DMS114 treated with DMSO at 0.1 percent for 48 hours (cell line): ENCODE measurements at regions not wholly inside any gene's neighbourhood (a gene's known extent, or its start where the extent isn't known, plus 50 kb on each side); places are given as distances from the start of the nearest gene placed in this dataset.
"Not testable (repeated sequence)": the region's sequence is repeated elsewhere in the genome, so short reads cannot be mapped to it uniquely, and the experiment has no call there.

Experiments
- DNase-seq: peaks from one replicate; lab custom pipeline; 2025; ENCODE audit not compliant: unreplicated experiment; lab: John Stamatoyannopoulos, UW

GRCh38 chr7:68122801-68123200 is 1126.2 kb downstream of the TYW1 start:
- no peak for DNase-seq

- no peak for DNase-seq
Observed at GRCh38 chr7:68125168-68125567, 1128.5 kb downstream of the TYW1 start.

DNA sequence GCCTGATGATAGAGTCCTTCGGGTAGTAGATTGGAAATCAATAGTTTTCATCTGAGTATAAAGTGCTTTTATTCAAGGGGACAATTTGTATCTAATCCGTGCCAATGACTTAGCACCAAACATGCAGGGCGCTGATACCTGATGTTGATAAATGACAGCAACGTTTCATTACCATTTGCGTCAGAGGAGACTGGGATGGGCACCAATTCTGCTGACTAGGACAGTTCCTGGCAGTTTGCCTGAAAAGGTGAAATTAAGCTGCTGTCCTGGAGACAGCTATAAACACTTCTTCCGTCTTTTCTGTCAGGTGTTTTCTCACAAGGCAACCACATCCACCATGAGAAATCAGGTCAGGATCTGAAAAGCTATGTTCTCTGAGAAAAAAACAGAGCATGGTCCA is 1136.4 kb downstream of the TYW1 start:
- no peak for DNase-seq

GRCh38 chr7:68143345-68143744 is 1146.7 kb downstream of the TYW1 start:
- no peak for DNase-seq

DNA sequence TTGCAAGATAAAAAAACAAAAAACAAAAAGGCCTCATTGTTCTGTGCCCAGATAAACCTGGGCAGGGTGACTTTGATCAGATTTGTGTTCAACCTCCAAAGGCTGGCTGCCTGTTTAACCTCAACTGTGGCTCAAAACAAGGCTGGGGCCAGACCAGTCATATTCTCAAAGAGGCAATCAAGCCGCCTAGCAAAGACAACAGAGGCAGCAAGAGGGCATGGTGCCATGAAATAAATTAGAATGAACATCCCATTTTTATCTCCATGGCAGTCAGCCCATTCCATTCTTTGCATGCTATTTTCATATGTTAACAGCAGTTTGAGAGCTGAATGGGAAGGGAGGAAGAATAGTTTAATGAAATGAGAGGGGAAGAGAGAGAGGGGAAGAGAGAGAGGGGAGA is 1150.3 kb downstream of the TYW1 start:
- no peak for DNase-seq

DNA sequence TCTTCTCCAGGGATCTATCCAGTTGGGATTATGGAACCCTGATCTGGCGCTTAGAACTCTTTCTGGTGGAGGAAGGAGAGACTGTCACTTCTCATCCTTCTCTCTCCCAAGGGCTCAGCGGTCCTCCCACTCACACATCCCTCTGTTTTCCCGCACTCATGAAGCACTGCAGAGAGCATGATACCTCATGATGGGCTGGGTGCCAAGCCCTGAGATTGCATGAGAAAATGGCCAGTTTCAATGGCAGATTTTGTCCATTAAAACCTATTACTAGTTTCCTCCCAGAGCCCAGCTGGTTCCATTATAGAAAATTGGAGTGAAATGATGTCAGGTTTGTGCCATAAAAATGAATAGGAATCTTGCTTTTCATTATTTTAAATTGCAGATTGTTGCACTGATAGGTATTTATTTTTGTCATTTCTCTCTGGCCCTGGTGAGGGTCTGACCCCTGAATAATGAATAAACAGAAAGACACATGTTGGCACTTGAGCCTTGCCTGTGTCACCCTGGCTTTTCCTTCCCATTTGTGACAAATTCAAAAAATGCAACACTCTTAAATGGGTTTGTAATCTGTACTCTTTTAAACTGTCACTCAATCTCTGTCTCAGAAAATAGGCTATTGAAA is 1151.1 kb downstream of the TYW1 start:
- no peak for DNase-seq

GRCh38 chr7:68148440-68148839 is 1151.8 kb downstream of the TYW1 start:
- DNase-seq = no peak

- DNase-seq = no peak
Observed at GRCh38 chr7:68152205-68152604, 1155.6 kb downstream of the TYW1 start.

DNA sequence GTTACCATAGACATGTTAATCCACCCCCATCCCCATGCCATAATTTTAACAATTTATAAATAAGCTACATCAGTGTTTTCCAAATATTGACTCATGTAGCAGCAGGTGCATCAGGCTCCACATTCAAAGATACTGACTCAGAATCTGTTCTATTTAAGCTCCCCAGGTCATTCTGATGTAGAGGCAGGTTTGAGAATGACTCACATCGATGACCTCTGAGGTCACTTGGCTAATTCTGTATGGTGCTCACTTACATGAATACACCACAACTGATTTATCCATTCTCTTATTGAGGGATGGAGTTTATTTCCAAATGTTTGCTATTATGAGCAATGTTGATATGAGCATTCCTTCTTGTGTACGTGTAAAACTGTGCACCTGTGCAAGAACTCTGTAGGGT is 1159.0 kb downstream of the TYW1 start:
- no peak for DNase-seq

- DNase-seq = no peak
Observed at GRCh38 chr7:68158686-68159295, 1162.2 kb downstream of the TYW1 start.

- no peak for DNase-seq
Observed at GRCh38 chr7:68162712-68163111, 1166.1 kb downstream of the TYW1 start.

- no peak for DNase-seq
Observed at GRCh38 chr7:68166525-68166924, 1169.9 kb downstream of the TYW1 start.

- DNase-seq = no peak
Observed at GRCh38 chr7:68173513-68173912, 1176.9 kb downstream of the TYW1 start.

GRCh38 chr7:68176974-68177373 is 1180.3 kb downstream of the TYW1 start:
- DNase-seq = peak; percentile 67

DNA sequence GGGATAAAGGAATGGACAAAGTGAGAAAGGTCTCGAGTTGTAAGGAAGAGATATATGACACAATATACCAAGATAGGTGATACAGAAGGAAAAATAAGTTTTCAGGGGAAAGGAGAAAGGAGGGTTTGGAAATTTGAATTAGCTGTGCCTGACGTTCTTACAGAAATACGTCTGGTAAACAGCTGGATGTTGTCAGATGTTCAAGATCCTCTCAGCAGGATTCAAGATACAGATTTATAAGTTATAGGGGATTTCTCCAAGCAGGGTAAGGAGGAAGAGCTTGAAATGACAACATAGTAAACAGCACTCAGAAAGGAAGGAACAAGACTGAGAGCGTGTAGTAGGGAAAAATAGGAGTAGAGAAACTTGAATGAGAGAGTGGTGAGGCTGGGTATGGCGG is 1184.1 kb downstream of the TYW1 start:
- DNase-seq = no peak

DNA sequence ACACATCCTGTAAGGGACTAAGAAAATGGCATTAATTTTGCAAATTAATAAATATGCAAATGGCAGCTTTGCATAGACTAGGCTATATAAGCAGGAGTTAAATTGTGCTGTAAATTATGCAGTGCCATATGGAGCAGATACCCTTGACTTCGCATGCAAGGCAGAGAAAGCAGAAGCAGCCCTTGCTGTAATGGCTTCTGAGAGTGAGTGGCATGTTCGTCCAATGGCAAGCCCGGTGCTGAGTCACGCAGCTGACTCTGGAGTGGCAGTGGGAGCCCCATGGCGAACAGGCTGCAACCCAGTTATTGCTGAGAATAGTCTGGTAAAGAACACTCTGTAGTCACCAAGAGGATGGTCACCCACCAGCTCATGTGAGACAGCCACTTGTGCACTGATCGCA is 1186.5 kb downstream of the TYW1 start:
- DNase-seq = no peak

DNA sequence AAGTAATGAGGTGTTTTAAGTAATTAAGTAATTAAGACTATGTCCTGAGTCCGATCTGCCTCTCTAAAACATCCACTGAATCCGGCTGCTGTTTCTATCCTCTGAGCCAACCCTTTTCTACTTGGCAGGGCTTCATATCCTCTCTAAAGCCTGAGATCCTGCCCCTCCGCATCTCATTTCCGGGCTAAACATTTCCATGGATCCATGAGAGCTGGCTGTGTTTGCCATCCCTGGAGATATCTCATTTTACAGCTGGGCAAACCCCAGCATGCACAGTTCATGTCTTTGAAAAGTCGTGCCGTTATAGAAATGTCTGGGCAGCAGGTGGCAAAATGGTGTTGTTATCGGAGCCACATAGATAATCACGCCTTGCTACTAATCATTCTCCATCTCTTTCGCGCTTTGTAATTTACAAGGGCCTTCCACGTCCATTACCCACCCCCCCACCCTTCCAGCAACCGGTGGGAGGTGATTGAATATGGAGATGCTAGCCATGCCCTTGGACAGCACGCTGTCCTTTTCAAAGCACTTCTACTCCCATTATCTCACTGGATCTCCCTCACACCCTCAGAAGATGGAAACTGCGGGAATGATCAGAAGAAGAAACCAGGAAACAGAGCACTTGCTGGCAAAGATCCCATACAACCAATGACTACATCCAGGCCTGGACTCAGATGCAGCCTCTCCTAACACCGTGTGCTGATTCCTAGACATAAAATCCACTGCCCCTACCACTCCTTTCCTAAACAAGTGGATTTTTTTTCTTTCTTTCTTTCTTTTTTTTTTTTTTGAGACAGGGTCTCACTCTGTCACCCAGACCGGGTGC is 1189.2 kb downstream of the TYW1 start:
- no peak for DNase-seq

DNA sequence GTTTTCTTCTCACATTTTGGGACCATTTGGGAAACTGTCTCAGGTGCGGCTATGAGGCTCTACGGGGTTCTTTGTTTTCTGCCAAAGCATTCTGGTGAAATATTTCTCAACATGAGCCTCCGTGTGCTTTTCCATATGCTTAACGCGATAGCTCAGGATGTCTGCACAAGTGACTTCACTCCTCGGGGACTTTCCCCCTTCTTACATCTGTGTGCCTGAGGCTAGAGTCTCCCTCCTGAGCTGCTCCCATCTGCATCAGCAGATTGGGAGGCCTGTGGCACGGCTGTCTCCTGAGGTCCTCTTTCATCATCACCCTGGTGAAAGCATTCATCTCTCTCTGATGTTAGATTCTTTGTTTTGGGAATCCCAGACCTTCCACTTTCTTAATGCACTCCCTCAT is 1190.9 kb downstream of the TYW1 start:
- no peak for DNase-seq

GRCh38 chr7:68192941-68193340 is 1196.3 kb downstream of the TYW1 start:
- no peak for DNase-seq

GRCh38 chr7:68195642-68196041 is 1199.0 kb downstream of the TYW1 start:
- not testable (repeated sequence) for DNase-seq

DNA sequence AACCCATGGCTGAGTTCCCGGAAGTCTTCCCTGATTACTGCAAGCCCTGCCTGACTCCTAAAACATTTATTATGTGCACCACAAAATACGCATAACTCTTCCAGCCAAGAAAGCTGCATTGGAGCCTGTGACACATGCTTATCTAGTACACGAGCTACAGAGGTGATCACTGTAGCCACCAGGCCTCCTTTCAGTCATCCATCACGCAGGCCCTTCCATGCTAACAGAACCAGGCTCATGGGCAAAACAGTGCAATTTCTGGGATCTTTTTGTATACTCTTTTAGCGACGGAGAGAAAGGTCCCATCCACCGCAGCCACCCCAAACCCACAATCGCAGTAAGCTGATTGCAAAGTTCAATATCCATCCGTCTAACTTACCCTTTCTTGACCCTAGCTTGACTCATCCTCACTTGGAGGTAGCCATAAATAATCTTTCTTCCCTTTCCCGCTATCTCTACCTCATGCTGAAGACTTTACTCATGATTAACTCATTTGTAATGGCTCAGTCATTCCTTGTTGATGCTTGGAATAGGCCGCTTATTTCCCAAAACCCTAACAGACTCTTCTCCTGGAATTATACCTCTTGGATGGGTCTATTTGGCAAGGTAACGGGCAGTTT is 1203.5 kb downstream of the TYW1 start:
- no peak for DNase-seq

DNA sequence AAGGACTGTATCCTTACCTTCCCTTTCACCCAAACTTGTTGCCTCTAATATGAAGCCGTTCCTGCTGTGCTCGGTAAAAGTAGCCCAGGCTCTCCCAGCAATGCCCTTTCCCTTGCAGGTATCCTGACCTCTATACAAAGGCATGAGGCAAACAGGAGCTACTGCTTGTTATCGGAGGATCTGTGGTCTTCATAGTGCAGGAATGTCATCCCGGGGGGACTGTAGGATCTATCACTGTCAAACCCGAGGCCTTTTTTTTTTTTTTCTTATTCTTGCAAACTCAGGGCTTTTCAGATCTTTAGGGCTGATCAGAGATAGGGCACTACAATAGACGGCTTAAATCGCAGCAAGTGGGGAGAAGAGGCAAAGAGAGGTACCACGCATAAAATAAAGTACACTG is 1206.6 kb downstream of the TYW1 start:
- no peak for DNase-seq
